ENCODE measurements at regions not wholly inside any gene's neighbourhood (a gene's known extent, or its start where the extent isn't known, plus 50 kb on each side); places are given as distances from the start of the nearest gene placed in this dataset.

DNA sequence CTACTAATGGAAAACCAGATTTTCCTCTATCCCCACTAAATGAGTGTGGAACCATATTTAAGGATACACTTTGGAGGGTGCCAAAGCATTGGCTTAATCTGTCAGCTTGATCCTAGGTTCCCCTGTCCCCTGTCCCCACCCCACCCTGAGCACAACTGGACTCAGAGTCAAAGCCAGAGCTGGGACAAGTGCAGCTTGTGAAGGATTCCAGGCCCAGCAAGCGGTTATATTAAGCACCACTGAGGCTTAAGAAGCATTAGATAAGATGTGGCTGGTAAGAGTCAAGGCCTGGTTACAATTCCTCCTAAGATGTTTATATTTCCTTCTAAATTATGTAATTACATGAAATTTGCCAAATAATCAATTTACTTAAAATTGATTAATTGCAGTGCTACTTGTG, 350.0 kb upstream of the GATB start:
- Histone ChIP-seq H2BK5ac (ENCODE audit: insufficient read length, low read length) (no peak overlapping the region), H2AK5ac (ENCODE audit: insufficient read length, low read length) (no peak overlapping the region)
- H3K27me3 Mint-ChIP-seq (ENCODE audit: low read depth): peaks cover 2% of the 10 kb centered on the region

More for the DNA sequence above, 350.0 kb upstream of the GATB start:
- no peak for DNase-seq
- H3K27me3 ChIP-seq (ENCODE audit: insufficient read depth, low read length): no peaks in the 10 kb centered on the region
- H4K91ac ChIP-seq (ENCODE audit: insufficient read length, low read depth, low read length): no peak overlapping the region
- Mint-ChIP-seq H3K9me3 (no peaks in the 10 kb centered on the region), H3K36me3 (ENCODE audit: insufficient read depth in 1 of 3, low read depth in 3 of 3) (no peaks in the 10 kb centered on the region), H3K27ac (no peak overlapping the region), H3K4me3 (no peak overlapping the region), H3K4me1 (peaks cover 0 to 11% of the 10 kb centered on the region in 2 experiments; a peak in 2 of 4 replicates)
- no peaks in the 10 kb centered on the region for H4K20me1 ChIP-seq (ENCODE audit: control insufficient read depth, insufficient read depth, insufficient read length)
- H4K5ac ChIP-seq (ENCODE audit: insufficient read length, low read depth, low read length): no peak overlapping the region
- no peaks in the 10 kb centered on the region for H3K79me1 ChIP-seq (ENCODE audit: insufficient read depth, low read depth, low read length, poor library complexity, severe bottlenecking)
- H3K9me3 ChIP-seq (ENCODE audit: control insufficient read depth, low read depth, low read length): no peaks in the 10 kb centered on the region
- no peak overlapping the region for H3K27ac ChIP-seq (ENCODE audit: insufficient read length, low read depth, low read length)
- no peak overlapping the region for H2AFZ ChIP-seq (ENCODE audit: low read length)
- no peak overlapping the region for H2BK20ac ChIP-seq (ENCODE audit: low read depth, low read length, poor library complexity, severe bottlenecking)
- no peak overlapping the region for H3T11ph ChIP-seq (ENCODE audit: low read length)
- no CpG with 5 or more reads among the region's 1 CpG for WGBS (ENCODE audit: extremely low coverage, insufficient read length, low lambda C conversion rate)
- no peak overlapping the region for H3K14ac ChIP-seq (ENCODE audit: insufficient read depth, low read length)
- no peak overlapping the region for H3K4me2 ChIP-seq (ENCODE audit: insufficient read depth, insufficient read length, low read length)
- no peak overlapping the region for H3K56ac ChIP-seq (ENCODE audit: insufficient read length, low read depth, low read length)
- H3K23ac ChIP-seq (ENCODE audit: insufficient read length, low read depth, low read length): no peak overlapping the region
- TF ChIP-seq, protein P1, sequence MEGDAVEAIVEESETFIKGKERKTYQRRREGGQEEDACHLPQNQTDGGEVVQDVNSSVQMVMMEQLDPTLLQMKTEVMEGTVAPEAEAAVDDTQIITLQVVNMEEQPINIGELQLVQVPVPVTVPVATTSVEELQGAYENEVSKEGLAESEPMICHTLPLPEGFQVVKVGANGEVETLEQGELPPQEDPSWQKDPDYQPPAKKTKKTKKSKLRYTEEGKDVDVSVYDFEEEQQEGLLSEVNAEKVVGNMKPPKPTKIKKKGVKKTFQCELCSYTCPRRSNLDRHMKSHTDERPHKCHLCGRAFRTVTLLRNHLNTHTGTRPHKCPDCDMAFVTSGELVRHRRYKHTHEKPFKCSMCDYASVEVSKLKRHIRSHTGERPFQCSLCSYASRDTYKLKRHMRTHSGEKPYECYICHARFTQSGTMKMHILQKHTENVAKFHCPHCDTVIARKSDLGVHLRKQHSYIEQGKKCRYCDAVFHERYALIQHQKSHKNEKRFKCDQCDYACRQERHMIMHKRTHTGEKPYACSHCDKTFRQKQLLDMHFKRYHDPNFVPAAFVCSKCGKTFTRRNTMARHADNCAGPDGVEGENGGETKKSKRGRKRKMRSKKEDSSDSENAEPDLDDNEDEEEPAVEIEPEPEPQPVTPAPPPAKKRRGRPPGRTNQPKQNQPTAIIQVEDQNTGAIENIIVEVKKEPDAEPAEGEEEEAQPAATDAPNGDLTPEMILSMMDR (conservative IDR thresholded peaks at IDR 0.05): no peak
- no peak overlapping the region for H2BK120ac ChIP-seq (ENCODE audit: low read depth, low read length, poor library complexity, severe bottlenecking)
- H3K4ac ChIP-seq (ENCODE audit: low read depth, low read length): no peak overlapping the region
- no peak overlapping the region for H2BK12ac ChIP-seq (ENCODE audit: insufficient read length, low read depth, low read length)
- no peaks in the 10 kb centered on the region for H3K79me2 ChIP-seq (ENCODE audit: insufficient read depth, low read length)
- no peak overlapping the region for H3K9ac ChIP-seq (ENCODE audit: extremely low read depth, insufficient read length, low read length)
- no peaks in the 10 kb centered on the region; the same call in 1 of the 2 replicates for H3K4me1 ChIP-seq (ENCODE audit: insufficient read depth, low read length)
- H3K18ac ChIP-seq (ENCODE audit: insufficient read length, low read depth, low read length): no peak overlapping the region
- no peaks in the 10 kb centered on the region for H3K23me2 ChIP-seq (ENCODE audit: insufficient read length, low read depth, low read length, poor library complexity, severe bottlenecking)
- H4K8ac ChIP-seq (replicated peaks; ENCODE audit: insufficient read length, low read depth, low read length): no peak overlapping the region
- H2BK15ac ChIP-seq (ENCODE audit: low read depth, low read length): no peak overlapping the region
